Liver (tissue), 8 donors: ENCODE measurements at regions not wholly inside any gene's neighbourhood (a gene's known extent, or its start where the extent isn't known, plus 50 kb on each side); places are given as distances from the start of the nearest gene placed in this dataset.

ENCODE experiments used
- DNase-seq: peaks from one replicate; pipeline ENCODE4 v3.0.0-alpha.2; 2017; ENCODE audit warnings: low spot score
- H3K27ac ChIP-seq, 2 donors: one replicate each; pipeline ENCODE4 v1.7.0; 2013; ENCODE audit warnings: inconsistent platforms in 2 of 2, low read length in 2 of 2, control low read depth in 1 of 2, low read depth in 1 of 2, mild to moderate bottlenecking in 1 of 2
- H3K27me3 ChIP-seq, 4 donors: one replicate each; pipeline versions ENCODE4 v1.6.1 to v1.7.0; 2013; ENCODE audit warnings: low read length in 3 of 4, inconsistent platforms in 1 of 4, mild to moderate bottlenecking in 1 of 4, moderate library complexity in 1 of 4; ENCODE audit not compliant: control insufficient read depth in 4 of 4, insufficient read depth in 4 of 4
- H3K36me3 ChIP-seq, 4 donors: one replicate each; pipeline versions ENCODE4 v1.6.1 to v1.7.0; 2013; ENCODE audit warnings: low read length in 3 of 4, mild to moderate bottlenecking in 3 of 4, low read depth in 1 of 4, moderate library complexity in 1 of 4; ENCODE audit not compliant: control insufficient read depth in 4 of 4, insufficient read depth in 3 of 4
- H3K4me1 ChIP-seq, 4 donors: one replicate each; pipeline versions ENCODE4 v1.6.1 to v1.7.0; 2013; ENCODE audit warnings: low read length in 3 of 4, mild to moderate bottlenecking in 3 of 4, moderate library complexity in 1 of 4; ENCODE audit not compliant: control insufficient read depth in 4 of 4, insufficient read depth in 4 of 4
- H3K4me3 ChIP-seq, 3 donors: one replicate each; pipeline versions ENCODE4 v1.6.1 to v1.7.0; 2013; ENCODE audit warnings: low read length in 3 of 3, control low read depth in 1 of 3, low read depth in 1 of 3, mild to moderate bottlenecking in 1 of 3
- H3K9ac ChIP-seq, 2 donors: one replicate each; pipeline ENCODE4 v1.7.0; 2013; ENCODE audit warnings: low read length in 2 of 2, mild to moderate bottlenecking in 2 of 2, moderate library complexity in 2 of 2, control low read depth in 1 of 2, low read depth in 1 of 2
- H3K9me3 ChIP-seq, 4 donors: one replicate each; pipeline versions ENCODE4 v1.6.1 to v1.7.0; 2013; ENCODE audit warnings: low read length in 3 of 4; ENCODE audit not compliant: control insufficient read depth in 4 of 4
- ATF3 ChIP-seq: IDR thresholded peaks from 2 replicates; pipeline ENCODE4 v1.6.1; 2016; ENCODE audit warnings: antibody characterized with exemption
- CTCF ChIP-seq: fragments of 150-350 bp; IDR thresholded peaks from 2 replicates; pipeline ENCODE4 v1.5.1; 2017; ENCODE audit warnings: improper control_type of control experiment, low read depth, low read length; ENCODE audit not compliant: missing input control
- FOXA1 ChIP-seq: IDR thresholded peaks from 2 replicates; pipeline ENCODE4 v1.6.1; 2016; ENCODE audit warnings: antibody characterized with exemption
- HNF4A ChIP-seq, 2 donors: conservative IDR thresholded peaks; 2 replicates each; pipeline ENCODE4 v1.6.1; 2016; ENCODE audit warnings: antibody characterized with exemption in 2 of 2, mild to moderate bottlenecking in 2 of 2
- HNF4G ChIP-seq: IDR thresholded peaks from 2 replicates; pipeline ENCODE4 v1.6.1; 2016; ENCODE audit warnings: antibody characterized with exemption
- MAX ChIP-seq: IDR thresholded peaks from 2 replicates; pipeline ENCODE4 v1.6.1; 2016; ENCODE audit warnings: antibody characterized with exemption
- NR2F2 ChIP-seq: IDR thresholded peaks from 2 replicates; pipeline ENCODE4 v1.6.1; 2016; ENCODE audit warnings: antibody characterized with exemption
- RAD21 ChIP-seq, 2 donors: IDR thresholded peaks; 2 replicates each; pipeline ENCODE4 v1.6.1; 2016; ENCODE audit warnings: antibody characterized with exemption in 2 of 2, mild to moderate bottlenecking in 2 of 2
- YY1 ChIP-seq: IDR thresholded peaks from 2 replicates; pipeline ENCODE4 v1.6.1; 2016; ENCODE audit warnings: antibody characterized with exemption, mild to moderate bottlenecking
- ZBTB33 ChIP-seq: IDR thresholded peaks from 2 replicates; pipeline ENCODE4 v1.6.1; 2016; ENCODE audit warnings: antibody characterized with exemption
- WGBS: extraction: QIAGEN DNeasy Blood & Tissue Kit; methylation state at CpG from one replicate; pipeline ENCODE4 v1.1.7; 2013; 5-methylcytosine and 5-hydroxymethylcytosine counted together
- donor health status: healthy.
- donor health status: healthy.
- donor health status: healthy.
- donor health status: healthy.
- donor health status: healthy.

- TF ChIP-seq CTCF: no peak
Observed at GRCh38 chr4:134948110-134948642, 746.6 kb upstream of the PABPC4L start (continued).

- Histone ChIP-seq H3K27me3 (no peaks in the 10 kb centered on the region), H3K9ac (no peak overlapping the region), H3K36me3 (no peaks in the 10 kb centered on the region), H3K27ac (no peak overlapping the region), H3K4me1 (no peaks in the 10 kb centered on the region), H3K9me3 (no peaks in the 10 kb centered on the region), H3K4me3 (no peak overlapping the region)
- WGBS: 90% methylated on average over 21 of the region's 21 CpGs
- no peak for TF ChIP-seq CTCF
- no peak for TF ChIP-seq FOXA1
- TF ChIP-seq HNF4G: no peak
- no peak for TF ChIP-seq YY1
- no peak for TF ChIP-seq ATF3
- TF ChIP-seq NR2F2: no peak
- no peak for DNase-seq
Observed at GRCh38 chr4:134944115-134944514, 742.5 kb upstream of the PABPC4L start.

GRCh38 chr4:134936014-134936413 is 734.4 kb upstream of the PABPC4L start:
- Histone ChIP-seq H3K9me3 (no peaks in the 10 kb centered on the region), H3K27ac (no peak overlapping the region), H3K36me3 (no peaks in the 10 kb centered on the region), H3K4me3 (no peak overlapping the region), H3K4me1 (no peaks in the 10 kb centered on the region), H3K27me3 (no peaks in the 10 kb centered on the region), H3K9ac (no peak overlapping the region)
- WGBS: 76% methylated on average over 3 of the region's 3 CpGs
- no peak for TF ChIP-seq HNF4A (conservative IDR thresholded peaks at IDR 0.05)
- no peak for TF ChIP-seq NR2F2
- TF ChIP-seq RAD21 (IDR thresholded peaks at IDR 0.05): no peak
- TF ChIP-seq MAX: no peak
- no peak for DNase-seq

GRCh38 chr4:134935320-134935719 is 733.7 kb upstream of the PABPC4L start:
- Histone ChIP-seq H3K9ac (no peak overlapping the region), H3K4me1 (no peaks in the 10 kb centered on the region), H3K9me3 (no peaks in the 10 kb centered on the region), H3K27ac (no peak overlapping the region), H3K36me3 (no peaks in the 10 kb centered on the region), H3K27me3 (no peaks in the 10 kb centered on the region), H3K4me3 (no peak overlapping the region)
- TF ChIP-seq RAD21 (IDR thresholded peaks at IDR 0.05): peak; percentile 8 to 52
- TF ChIP-seq ZBTB33: no peak
- DNase-seq: no peak
- WGBS: 74% methylated on average over 2 of the region's 2 CpGs
